Small intestine (tissue), 7 donors: ENCODE measurements at regions not wholly inside any gene's neighbourhood (a gene's known extent, or its start where the extent isn't known, plus 50 kb on each side); places are given as distances from the start of the nearest gene placed in this dataset.
"Not testable (repeated sequence)": the region's sequence is repeated elsewhere in the genome, so short reads cannot be mapped to it uniquely, and the experiment has no call there.

Experiments used
- DNase-seq, 2 donors: peaks; one replicate each; pipeline versions ENCODE4 v3.0.0 to v3.0.0-alpha.2; 2013
- FAIRE-seq: peaks from 2 replicates; lab custom pipeline; 2012; peaks lifted over from hg19 to GRCh38; lab: Jason Lieb, UNC
- H3K27ac ChIP-seq, 3 donors: one replicate each; pipeline ENCODE4 v1.5.1; 2013; ENCODE audit warnings: low read length in 2 of 3, mild to moderate bottlenecking in 2 of 3, control low read depth in 1 of 3, inconsistent platforms in 1 of 3, low read depth in 1 of 3, moderate library complexity in 1 of 3
- H3K27me3 ChIP-seq, 3 donors: one replicate each; pipeline ENCODE4 v1.6.1; 2013; ENCODE audit warnings: low read length in 3 of 3, inconsistent platforms in 1 of 3; ENCODE audit not compliant: control insufficient read depth in 3 of 3, insufficient read depth in 3 of 3
- H3K36me3 ChIP-seq, 3 donors: one replicate each; pipeline ENCODE4 v1.6.1; 2013; ENCODE audit warnings: low read length in 3 of 3, inconsistent platforms in 1 of 3, low read depth in 1 of 3, mild to moderate bottlenecking in 1 of 3, moderate library complexity in 1 of 3; ENCODE audit not compliant: control insufficient read depth in 3 of 3, insufficient read depth in 2 of 3
- H3K4me1 ChIP-seq, 3 donors: one replicate each; pipeline ENCODE4 v1.6.1; 2013; ENCODE audit warnings: low read length in 2 of 3, inconsistent platforms in 1 of 3, low read depth in 1 of 3, mild to moderate bottlenecking in 1 of 3, moderate library complexity in 1 of 3; ENCODE audit not compliant: control insufficient read depth in 3 of 3, insufficient read depth in 2 of 3
- H3K4me3 ChIP-seq, 3 donors: one replicate each; pipeline ENCODE4 v1.5.1; 2013; ENCODE audit warnings: low read length in 3 of 3, control low read depth in 1 of 3, inconsistent platforms in 1 of 3, low read depth in 1 of 3, mild to moderate bottlenecking in 1 of 3, moderate library complexity in 1 of 3
- H3K9me3 ChIP-seq, 2 donors: one replicate each; pipeline ENCODE4 v1.6.1; 2013; ENCODE audit warnings: low read depth in 1 of 2, low read length in 1 of 2; ENCODE audit not compliant: control insufficient read depth in 2 of 2, insufficient read depth in 1 of 2
- WGBS, 3 donors: extraction: QIAGEN DNeasy Blood & Tissue Kit; methylation state at CpG; one replicate each; pipeline ENCODE4 v1.1.7; 2013; 5-methylcytosine and 5-hydroxymethylcytosine counted together
- donor health status: healthy with polysubstance abuse.
- donor health status: control.
- donor health status: control.
- donor health status: Bipolar disorder and iron deficiency.
- donor health status: healthy.

DNA sequence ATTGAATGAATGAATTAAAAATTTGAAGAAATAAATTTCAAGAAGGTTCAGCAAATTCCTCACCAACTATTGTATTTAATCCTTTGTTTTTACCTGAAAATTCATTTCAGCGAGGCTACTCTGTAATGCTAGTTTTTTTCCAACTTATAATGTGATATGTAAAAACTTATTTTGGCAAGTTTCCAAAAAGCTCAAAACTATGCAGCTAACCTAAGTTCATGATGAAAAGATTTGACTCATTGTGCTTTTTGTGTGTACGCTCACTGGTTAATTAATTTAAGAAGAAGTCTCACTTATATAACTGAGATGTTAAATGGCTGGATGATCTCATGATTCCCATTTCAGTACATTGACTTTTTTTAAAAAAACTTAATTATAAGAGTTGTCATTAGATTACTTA lies 196.0 kb upstream of the SAMSN1 start:
- Histone ChIP-seq H3K36me3 (no peaks in the 10 kb centered on the region), H3K4me3 (no peak overlapping the region), H3K4me1 (no peaks in the 10 kb centered on the region), H3K9me3 (no peaks in the 10 kb centered on the region), H3K27me3 (no peaks in the 10 kb centered on the region), H3K27ac (no peak overlapping the region)
- 88 to 93% (median 93%) methylated on average over 2 of the region's 2 CpGs for WGBS, 3 donors
- DNase-seq = no peak
- no peak for FAIRE-seq

- Histone ChIP-seq H3K9me3 (no peaks in the 10 kb centered on the region), H3K4me1 (no peaks in the 10 kb centered on the region), H3K36me3 (no peaks in the 10 kb centered on the region), H3K4me3 (no peak overlapping the region), H3K27me3 (no peaks in the 10 kb centered on the region), H3K27ac (no peak overlapping the region)
- FAIRE-seq (no peak), DNase-seq (peak in 1 of 2 donors; percentile 7)
- WGBS, 3 donors = 84 to 92% (median 87%) methylated on average over 1 of the region's 1 CpG
Measured at GRCh38 chr21:14741256-14741655, 195.1 kb upstream of the SAMSN1 start.

- FAIRE-seq (no peak), DNase-seq (no peak)
- no peaks in the 10 kb centered on the region for H3K4me1 ChIP-seq
- no peak overlapping the region for H3K27ac ChIP-seq
- no peaks in the 10 kb centered on the region for H3K9me3 ChIP-seq
- no peaks in the 10 kb centered on the region for H3K36me3 ChIP-seq
- H3K4me3 ChIP-seq = no peak overlapping the region
- 50 to 67% (median 60%) methylated on average over 1 of the region's 1 CpG for WGBS, 3 donors
- H3K27me3 ChIP-seq = no peaks in the 10 kb centered on the region
Measured at GRCh38 chr21:14740692-14741091, 194.6 kb upstream of the SAMSN1 start.

GRCh38 chr21:14740116-14740515 lies 194.0 kb upstream of the SAMSN1 start:
- Histone ChIP-seq H3K27ac (no peak overlapping the region), H3K4me1 (no peaks in the 10 kb centered on the region), H3K4me3 (no peak overlapping the region), H3K36me3 (no peaks in the 10 kb centered on the region), H3K9me3 (no peaks in the 10 kb centered on the region), H3K27me3 (no peaks in the 10 kb centered on the region)
- DNase-seq (no peak), FAIRE-seq (no peak)
- 82 to 92% (median 89%) methylated on average over 3 of the region's 3 CpGs for WGBS, 3 donors

DNA sequence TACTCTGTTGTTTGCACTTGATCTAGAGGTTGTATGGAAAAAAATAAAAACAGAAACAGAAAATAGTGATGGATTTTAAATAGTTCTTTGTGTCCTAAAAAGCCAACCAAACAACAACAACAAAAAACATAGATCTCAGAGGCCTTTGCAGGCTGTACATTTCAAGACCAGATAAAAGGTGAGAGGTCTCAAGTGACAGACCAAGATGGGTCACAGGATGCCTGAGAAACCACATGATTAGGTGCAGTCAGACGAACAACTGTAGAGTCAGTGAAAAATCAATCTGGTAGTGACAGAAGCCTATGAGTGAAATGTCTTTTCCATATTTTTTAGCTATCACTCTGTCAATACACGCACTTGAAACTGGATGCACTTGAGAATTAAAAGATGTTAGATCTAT lies 193.5 kb upstream of the SAMSN1 start:
- Histone ChIP-seq H3K36me3 (no peaks in the 10 kb centered on the region), H3K9me3 (no peaks in the 10 kb centered on the region), H3K4me1 (no peaks in the 10 kb centered on the region), H3K27me3 (no peaks in the 10 kb centered on the region), H3K27ac (no peak overlapping the region), H3K4me3 (no peak overlapping the region)
- no peak for DNase-seq
- WGBS, 3 donors = 68 to 80% (median 78%) methylated on average over 2 of the region's 2 CpGs
- FAIRE-seq = no peak

DNA sequence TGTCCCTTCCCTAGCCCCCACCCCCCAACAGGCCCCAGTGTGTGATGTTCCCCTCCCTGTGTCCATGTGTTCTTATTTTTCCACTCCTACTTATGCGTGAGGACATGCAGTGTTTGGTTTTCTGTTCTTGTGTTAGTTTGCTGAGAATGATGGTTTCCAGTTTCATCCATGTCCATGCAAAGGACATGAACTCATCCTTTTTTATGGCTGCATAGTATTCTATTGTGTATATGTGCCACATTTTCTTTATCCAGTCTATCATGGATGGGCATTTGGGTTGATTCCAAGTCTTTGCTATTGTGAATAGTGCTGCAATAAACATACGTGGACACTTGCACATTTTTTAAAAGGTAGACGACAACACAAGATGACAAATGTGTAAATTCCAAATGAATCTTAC lies 192.5 kb upstream of the SAMSN1 start:
- not testable (repeated sequence) for H3K36me3 ChIP-seq, H3K4me3 ChIP-seq, DNase-seq, H3K27me3 ChIP-seq, H3K4me1 ChIP-seq, FAIRE-seq, H3K27ac ChIP-seq, H3K9me3 ChIP-seq
- WGBS, 3 donors = 84 to 93% (median 89%) methylated on average over 3 of the region's 3 CpGs

DNA sequence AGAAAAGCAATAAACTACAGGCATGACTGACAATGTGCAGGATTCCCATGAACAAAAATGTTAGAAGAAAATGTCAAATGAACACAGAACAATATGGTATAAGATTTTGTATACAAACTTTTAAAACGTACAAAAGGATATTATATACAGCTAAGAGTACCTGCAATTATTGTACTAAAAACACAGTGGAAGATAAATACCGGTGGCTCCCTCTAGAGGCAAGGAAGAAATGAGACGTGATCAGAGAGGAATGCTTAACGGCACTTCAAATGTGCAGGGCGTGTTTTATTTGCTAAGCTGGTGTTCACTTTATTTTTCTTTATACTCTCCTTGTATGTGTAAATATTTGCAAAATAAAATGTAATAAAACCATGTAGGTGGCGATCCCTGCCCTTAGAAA lies 191.8 kb upstream of the SAMSN1 start:
- H3K27me3 ChIP-seq = no peaks in the 10 kb centered on the region
- DNase-seq (peak; percentile 72 to 73), FAIRE-seq (no peak)
- H3K27ac ChIP-seq = no peak overlapping the region
- H3K4me3 ChIP-seq = no peak overlapping the region
- 7 to 28% (median 12%) methylated on average over 6 of the region's 6 CpGs for WGBS, 3 donors
- no peaks in the 10 kb centered on the region for H3K4me1 ChIP-seq
- no peaks in the 10 kb centered on the region for H3K36me3 ChIP-seq
- no peaks in the 10 kb centered on the region for H3K9me3 ChIP-seq

DNA sequence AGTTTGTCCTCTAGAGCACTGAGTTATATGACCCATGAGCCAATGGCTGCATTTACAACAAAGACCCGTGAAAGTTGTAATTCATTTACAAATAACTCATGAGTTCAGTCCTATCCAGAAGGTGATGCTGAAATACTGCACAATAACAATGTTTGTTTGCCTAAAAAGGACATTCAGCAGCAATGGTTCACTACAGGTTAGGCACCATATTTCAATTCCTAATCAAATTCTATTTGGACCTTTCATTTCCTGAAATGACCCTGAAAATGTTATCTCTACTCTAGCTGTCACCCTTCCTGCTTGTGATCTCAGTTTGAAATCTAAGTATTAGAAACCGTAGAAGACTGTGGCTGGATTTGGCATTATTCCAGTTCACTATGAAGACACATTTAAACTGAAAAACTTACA lies 191.2 kb upstream of the SAMSN1 start:
- Histone ChIP-seq H3K4me3 (no peak overlapping the region), H3K9me3 (no peaks in the 10 kb centered on the region), H3K27me3 (no peaks in the 10 kb centered on the region), H3K27ac (no peak overlapping the region), H3K4me1 (no peaks in the 10 kb centered on the region), H3K36me3 (no peaks in the 10 kb centered on the region)
- FAIRE-seq (no peak), DNase-seq (peak in 1 of 2 donors; percentile 6)
- WGBS, 3 donors = 23 to 46% (median 30%) methylated on average over 2 of the region's 2 CpGs

GRCh38 chr21:14736672-14737071 lies 190.6 kb upstream of the SAMSN1 start:
- no peak for FAIRE-seq
- 76 to 90% (median 80%) methylated on average over 2 of the region's 2 CpGs for WGBS, 3 donors
- H3K36me3 ChIP-seq = no peaks in the 10 kb centered on the region

More at GRCh38 chr21:14736672-14737071, 190.6 kb upstream of the SAMSN1 start:
- Histone ChIP-seq H3K27me3 (no peaks in the 10 kb centered on the region), H3K4me1 (no peaks in the 10 kb centered on the region), H3K9me3 (no peaks in the 10 kb centered on the region), H3K27ac (no peak overlapping the region), H3K4me3 (no peak overlapping the region)
- DNase-seq = no peak
